ENCODE measurements at regions not wholly inside any gene's neighbourhood (a gene's known extent, or its start where the extent isn't known, plus 50 kb on each side); places are given as distances from the start of the nearest gene placed in this dataset.

DNA sequence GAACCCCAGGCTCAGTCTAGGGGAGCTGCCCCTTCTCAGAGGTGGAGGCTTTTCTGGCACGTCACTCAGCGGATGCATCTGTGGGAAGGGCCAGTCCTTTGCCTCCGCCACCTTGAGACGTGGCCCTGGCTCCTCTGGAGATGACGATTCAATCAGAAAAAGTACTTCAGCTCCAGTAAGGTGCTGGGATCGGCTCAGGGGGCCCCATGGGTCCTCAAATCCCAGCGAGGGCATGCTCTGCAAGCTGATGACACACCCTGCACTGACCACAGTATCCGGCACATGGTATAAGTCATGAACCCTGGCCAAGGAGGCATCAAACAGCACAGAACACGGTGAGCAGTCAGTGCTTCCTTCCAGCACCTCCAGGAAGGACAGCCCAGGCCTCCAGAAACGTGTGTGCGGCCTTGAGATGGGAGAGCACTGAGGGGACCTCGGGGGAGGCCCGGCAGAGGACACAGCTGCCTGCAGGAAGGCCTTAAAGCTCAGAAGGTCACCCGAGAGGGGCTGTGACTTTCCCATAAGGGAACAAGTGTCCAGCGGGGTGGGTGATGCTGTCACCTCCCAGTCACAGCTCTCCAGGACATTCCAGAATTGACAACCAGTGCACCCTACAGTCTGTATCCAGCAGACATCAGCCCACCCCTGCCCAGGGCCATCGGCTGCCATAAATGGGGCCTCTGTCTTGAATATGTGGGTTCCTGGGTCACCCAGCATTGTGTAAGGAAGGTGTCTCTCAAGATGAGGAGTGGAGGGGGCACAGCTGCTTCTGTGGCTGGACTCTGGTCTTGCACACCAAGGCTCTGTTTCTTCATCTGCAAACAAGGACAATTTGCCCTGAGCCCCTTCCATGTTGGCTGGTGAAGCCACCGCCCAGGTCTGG lies 205.8 kb downstream of the NDUFA10 start:
- TF ChIP-seq, protein P1, sequence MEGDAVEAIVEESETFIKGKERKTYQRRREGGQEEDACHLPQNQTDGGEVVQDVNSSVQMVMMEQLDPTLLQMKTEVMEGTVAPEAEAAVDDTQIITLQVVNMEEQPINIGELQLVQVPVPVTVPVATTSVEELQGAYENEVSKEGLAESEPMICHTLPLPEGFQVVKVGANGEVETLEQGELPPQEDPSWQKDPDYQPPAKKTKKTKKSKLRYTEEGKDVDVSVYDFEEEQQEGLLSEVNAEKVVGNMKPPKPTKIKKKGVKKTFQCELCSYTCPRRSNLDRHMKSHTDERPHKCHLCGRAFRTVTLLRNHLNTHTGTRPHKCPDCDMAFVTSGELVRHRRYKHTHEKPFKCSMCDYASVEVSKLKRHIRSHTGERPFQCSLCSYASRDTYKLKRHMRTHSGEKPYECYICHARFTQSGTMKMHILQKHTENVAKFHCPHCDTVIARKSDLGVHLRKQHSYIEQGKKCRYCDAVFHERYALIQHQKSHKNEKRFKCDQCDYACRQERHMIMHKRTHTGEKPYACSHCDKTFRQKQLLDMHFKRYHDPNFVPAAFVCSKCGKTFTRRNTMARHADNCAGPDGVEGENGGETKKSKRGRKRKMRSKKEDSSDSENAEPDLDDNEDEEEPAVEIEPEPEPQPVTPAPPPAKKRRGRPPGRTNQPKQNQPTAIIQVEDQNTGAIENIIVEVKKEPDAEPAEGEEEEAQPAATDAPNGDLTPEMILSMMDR (IDR thresholded peaks at IDR 0.05; ENCODE audit: low read length), result no peak
- TF ChIP-seq EZH2 (IDR thresholded peaks at IDR 0.05; ENCODE audit: borderline replicate concordance, low read length), result no peak

All from OCI-LY1 (cell line).